ENCODE measurements at regions not wholly inside any gene's neighbourhood (a gene's known extent, or its start where the extent isn't known, plus 50 kb on each side); places are given as distances from the start of the nearest gene placed in this dataset.
A peak's percentile ranks its signal among the peaks of the same experiment; 100 is the strongest.
"Not testable (repeated sequence)": the region's sequence is repeated elsewhere in the genome, so short reads cannot be mapped to it uniquely, and the experiment has no call there.

- H3K27ac ChIP-seq = no peak overlapping the region
- no peak for DNase-seq (ENCODE audit: low read depth, low spot score)
These were observed 409.0 kb downstream of the BCOR start for GRCh38 chrX:39688576-39689375.

- no peak overlapping the region for H3K27ac ChIP-seq
These were observed 408.2 kb downstream of the BCOR start for GRCh38 chrX:39689376-39690104.

GRCh38 chrX:39690541-39691415 lies 407.0 kb downstream of the BCOR start:
- DNase-seq (ENCODE audit: low read depth, low spot score) = no peak
- H3K27ac ChIP-seq = no peak overlapping the region

More at GRCh38 chrX:39689376-39690104, 408.2 kb downstream of the BCOR start:
- no peak for DNase-seq (ENCODE audit: low read depth, low spot score)

- no peak for DNase-seq (ENCODE audit: low read depth, low spot score)
- no peak overlapping the region for H3K27ac ChIP-seq
These were observed 406.0 kb downstream of the BCOR start for GRCh38 chrX:39691724-39692123.

- DNase-seq (ENCODE audit: low read depth, low spot score) = no peak
These were observed 405.0 kb downstream of the BCOR start for GRCh38 chrX:39692796-39693195.

GRCh38 chrX:39693298-39693697 lies 404.5 kb downstream of the BCOR start:
- no peak for DNase-seq (ENCODE audit: low read depth, low spot score)
- H3K27ac ChIP-seq = no peak overlapping the region

More at GRCh38 chrX:39692796-39693195, 405.0 kb downstream of the BCOR start:
- no peak overlapping the region for H3K27ac ChIP-seq

GRCh38 chrX:39702636-39703035 lies 395.1 kb downstream of the BCOR start:
- not testable (repeated sequence) for H3K27ac ChIP-seq; DNase-seq (ENCODE audit: low read depth, low spot score)

GRCh38 chrX:39703307-39703706 lies 394.5 kb downstream of the BCOR start:
- DNase-seq (ENCODE audit: low read depth, low spot score) = no peak
- H3K27ac ChIP-seq = no peak overlapping the region

- H3K27ac ChIP-seq = no peak overlapping the region
- no peak for DNase-seq (ENCODE audit: low read depth, low spot score)
These were observed 393.2 kb downstream of the BCOR start for GRCh38 chrX:39704590-39704989.

- no peak overlapping the region for H3K27ac ChIP-seq
- peak; percentile 36 for DNase-seq (ENCODE audit: low read depth, low spot score)
These were observed 392.5 kb downstream of the BCOR start for GRCh38 chrX:39705290-39705689.

GRCh38 chrX:39709364-39709763 lies 388.4 kb downstream of the BCOR start:
- no peak for DNase-seq (ENCODE audit: low read depth, low spot score)
- H3K27ac ChIP-seq = no peak overlapping the region

GRCh38 chrX:39709812-39710211 lies 387.9 kb downstream of the BCOR start:
- no peak overlapping the region for H3K27ac ChIP-seq
- DNase-seq (ENCODE audit: low read depth, low spot score) = no peak

- DNase-seq (ENCODE audit: low read depth, low spot score) = no peak
- no peak overlapping the region for H3K27ac ChIP-seq
These were observed 387.0 kb downstream of the BCOR start for GRCh38 chrX:39710776-39711175.

GRCh38 chrX:39714471-39714870 lies 383.3 kb downstream of the BCOR start:
- DNase-seq (ENCODE audit: low read depth, low spot score) = no peak
- no peak overlapping the region for H3K27ac ChIP-seq

GRCh38 chrX:39716401-39716800 lies 381.4 kb downstream of the BCOR start:
- H3K27ac ChIP-seq = no peak overlapping the region
- DNase-seq (ENCODE audit: low read depth, low spot score) = no peak

GRCh38 chrX:39716802-39717540 lies 380.8 kb downstream of the BCOR start:
- DNase-seq (ENCODE audit: low read depth, low spot score) = no peak
- H3K27ac ChIP-seq = no peak overlapping the region

GRCh38 chrX:39718981-39719380 lies 378.8 kb downstream of the BCOR start:
- no peak overlapping the region for H3K27ac ChIP-seq
- no peak for DNase-seq (ENCODE audit: low read depth, low spot score)

GRCh38 chrX:39720945-39721344 lies 376.8 kb downstream of the BCOR start:
- H3K27ac ChIP-seq = no peak overlapping the region
- no peak for DNase-seq (ENCODE audit: low read depth, low spot score)

- H3K27ac ChIP-seq = no peak overlapping the region
- no peak for DNase-seq (ENCODE audit: low read depth, low spot score)
These were observed 376.0 kb downstream of the BCOR start for GRCh38 chrX:39721566-39722279.
